Neural progenitor cell (in vitro differentiated cells): ENCODE measurements at regions not wholly inside any gene's neighbourhood (a gene's known extent, or its start where the extent isn't known, plus 50 kb on each side); places are given as distances from the start of the nearest gene placed in this dataset.

Experiments
- DNase-seq: peaks from one replicate; pipeline ENCODE4 v3.0.0-alpha.2; 2016; ENCODE audit warnings: low spot score
- H2AFZ ChIP-seq: fragments of 200-600 bp; sonication (generic); replicated peaks from 2 replicates; pipeline ENCODE4 v1.6.1; 2016; ENCODE audit warnings: antibody characterized with exemption
- H3F3A ChIP-seq: fragments of 200-600 bp; sonication (generic); 2 replicates; pipeline ENCODE4 v1.6.1; 2016; ENCODE audit warnings: antibody characterized with exemption, low read depth
- H3K27ac ChIP-seq: fragments of 200-600 bp; sonication (generic); 2 replicates; pipeline ENCODE4 v1.5.1; 2016; ENCODE audit warnings: mild to moderate bottlenecking
- H3K27me3 ChIP-seq: fragments of 200-600 bp; sonication (generic); 2 replicates; pipeline ENCODE4 v1.6.1; 2016; ENCODE audit warnings: mild to moderate bottlenecking, moderate library complexity
- H3K36me3 ChIP-seq: fragments of 200-600 bp; sonication (generic); 2 replicates; pipeline ENCODE4 v1.5.1; 2016
- H3K4me1 ChIP-seq: fragments of 200-600 bp; sonication (generic); 2 replicates; pipeline ENCODE4 v1.6.1; 2016; ENCODE audit warnings: mixed run types
- H3K4me2 ChIP-seq: fragments of 200-600 bp; sonication (generic); 2 replicates; pipeline ENCODE4 v1.6.1; 2016
- H3K4me3 ChIP-seq: fragments of 200-600 bp; sonication (generic); 2 replicates; pipeline ENCODE4 v1.5.1; 2016
- H3K79me2 ChIP-seq: fragments of 200-600 bp; sonication (generic); 2 replicates; pipeline ENCODE4 v1.6.1; 2016; ENCODE audit warnings: low read depth
- H3K9ac ChIP-seq: fragments of 200-600 bp; sonication (generic); 2 replicates; pipeline ENCODE4 v1.6.1; 2016
- H3K9me3 ChIP-seq: fragments of 200-600 bp; sonication (generic); 2 replicates; pipeline ENCODE4 v1.5.1; 2016; ENCODE audit warnings: low read depth
- H4K20me1 ChIP-seq: fragments of 200-600 bp; sonication (generic); 2 replicates; pipeline ENCODE4 v1.6.1; 2016; ENCODE audit warnings: low read depth
- H3K27ac Mint-ChIP-seq: 3 replicates; pipeline ENCODE4 v1.8.0; 2021; ENCODE audit warnings: mixed read lengths
- H3K27me3 Mint-ChIP-seq: 2 replicates; pipeline ENCODE4 v1.8.0; 2022; ENCODE audit warnings: low read depth, mild to moderate bottlenecking, inconsistent platforms, moderate library complexity, mixed read lengths; ENCODE audit not compliant: insufficient read depth
- H3K36me3 Mint-ChIP-seq: 3 replicates; pipeline ENCODE4 v1.8.0; 2021; ENCODE audit warnings: mixed read lengths
- H3K4me1 Mint-ChIP-seq: 3 replicates; pipeline ENCODE4 v1.8.0; 2021; ENCODE audit warnings: mixed read lengths
- H3K4me3 Mint-ChIP-seq: 3 replicates; pipeline ENCODE4 v1.8.0; 2021; ENCODE audit warnings: mild to moderate bottlenecking, moderate library complexity, mixed read lengths
- H3K9me3 Mint-ChIP-seq: 3 replicates; pipeline ENCODE4 v1.8.0; 2020; ENCODE audit warnings: mixed read lengths
- CTCF ChIP-seq: fragments of 200-600 bp; sonication (generic); IDR thresholded peaks from 2 replicates; pipeline ENCODE4 v1.5.1; 2017; ENCODE audit warnings: antibody characterized with exemption, mild to moderate bottlenecking
- EZH2 ChIP-seq: fragments of 200-600 bp; sonication (generic); IDR thresholded peaks from 2 replicates; pipeline ENCODE4 v1.6.1; 2017; ENCODE audit warnings: antibody characterized with exemption, mild to moderate bottlenecking, moderate library complexity
- EZH2phosphoT487 ChIP-seq: fragments of 200-600 bp; sonication (generic); IDR thresholded peaks from 2 replicates; pipeline ENCODE4 v1.6.1; 2017; ENCODE audit warnings: antibody characterized with exemption

GRCh38 chr2:59540864-59541263 is 1012.6 kb downstream of the BCL11A start:
- Mint-ChIP-seq H3K27ac (no peak overlapping the region), H3K27me3 (peaks cover 3% of the 10 kb centered on the region), H3K4me3 (no peak overlapping the region), H3K4me1 (peaks cover 4% of the 10 kb centered on the region), H3K36me3 (no peaks in the 10 kb centered on the region), H3K9me3 (no peaks in the 10 kb centered on the region)
- no peak overlapping the region for H3K9ac ChIP-seq
- H3K9me3 ChIP-seq, result no peaks in the 10 kb centered on the region
- TF ChIP-seq CTCF (no peak), EZH2 (no peak), EZH2phosphoT487 (no peak)
- H3K27ac ChIP-seq, result no peak overlapping the region
- no peaks in the 10 kb centered on the region for H3K27me3 ChIP-seq
- peaks cover 7% of the 10 kb centered on the region for H3K4me1 ChIP-seq
- no peaks in the 10 kb centered on the region for H4K20me1 ChIP-seq
- no peaks in the 10 kb centered on the region for H3K36me3 ChIP-seq
- H2AFZ ChIP-seq, result no peak overlapping the region
- H3K79me2 ChIP-seq, result no peaks in the 10 kb centered on the region
- H3F3A ChIP-seq, result no peaks in the 10 kb centered on the region
- H3K4me3 ChIP-seq, result no peak overlapping the region
- no peak for DNase-seq
- no peak overlapping the region for H3K4me2 ChIP-seq

- H3K27ac Mint-ChIP-seq, result no peak overlapping the region
- Histone ChIP-seq H3K4me3 (no peak overlapping the region), H3F3A (no peaks in the 10 kb centered on the region), H3K9ac (no peak overlapping the region), H3K27me3 (no peaks in the 10 kb centered on the region), H3K79me2 (no peaks in the 10 kb centered on the region), H4K20me1 (no peaks in the 10 kb centered on the region), H3K4me1 (peaks cover 7% of the 10 kb centered on the region), H3K9me3 (no peaks in the 10 kb centered on the region), H3K4me2 (no peak overlapping the region), H3K36me3 (no peaks in the 10 kb centered on the region), H3K27ac (no peak overlapping the region), H2AFZ (no peak overlapping the region)
- H3K36me3 Mint-ChIP-seq, result no peaks in the 10 kb centered on the region
- peaks cover 4% of the 10 kb centered on the region for H3K4me1 Mint-ChIP-seq
- no peak overlapping the region for H3K4me3 Mint-ChIP-seq
- no peaks in the 10 kb centered on the region for H3K9me3 Mint-ChIP-seq
- DNase-seq, result no peak
- peaks cover 3% of the 10 kb centered on the region for H3K27me3 Mint-ChIP-seq
- TF ChIP-seq CTCF, result no peak
- TF ChIP-seq EZH2phosphoT487, result no peak
- TF ChIP-seq EZH2, result no peak
Observed at GRCh38 chr2:59538398-59538911, 1015.0 kb downstream of the BCL11A start.

GRCh38 chr2:59532808-59533207 is 1020.6 kb downstream of the BCL11A start:
- H4K20me1 ChIP-seq, result no peaks in the 10 kb centered on the region
- H3K27ac ChIP-seq, result no peak overlapping the region
- no peaks in the 10 kb centered on the region for H3K79me2 ChIP-seq
- TF ChIP-seq EZH2phosphoT487, result no peak
- TF ChIP-seq EZH2, result no peak
- TF ChIP-seq CTCF, result no peak
- no peaks in the 10 kb centered on the region for H3F3A ChIP-seq
- Mint-ChIP-seq H3K4me1 (peaks cover 3% of the 10 kb centered on the region), H3K36me3 (no peaks in the 10 kb centered on the region), H3K4me3 (no peak overlapping the region), H3K27me3 (no peaks in the 10 kb centered on the region), H3K27ac (no peak overlapping the region), H3K9me3 (no peaks in the 10 kb centered on the region)
- no peak overlapping the region for H2AFZ ChIP-seq
- no peak overlapping the region for H3K4me3 ChIP-seq
- H3K4me1 ChIP-seq, result no peaks in the 10 kb centered on the region
- no peak for DNase-seq
- no peak overlapping the region for H3K4me2 ChIP-seq
- no peak overlapping the region for H3K9ac ChIP-seq
- no peaks in the 10 kb centered on the region for H3K36me3 ChIP-seq
- H3K9me3 ChIP-seq, result no peaks in the 10 kb centered on the region
- no peaks in the 10 kb centered on the region for H3K27me3 ChIP-seq
